DND-41 (cell line): ENCODE measurements at regions not wholly inside any gene's neighbourhood (a gene's known extent, or its start where the extent isn't known, plus 50 kb on each side); places are given as distances from the start of the nearest gene placed in this dataset.

Source experiments
- ATAC-seq: fragments of 200-7000 bp; cut with Tn5 transposase; 3 replicates; pipeline ENCODE4 v1.9.1; 2021; ENCODE audit warnings: low read depth; ENCODE audit not compliant: insufficient read depth
- DNase-seq: peaks from one replicate; pipeline ENCODE4 v3.0.0-alpha.2; 2020
- H2AFZ ChIP-seq: 2 replicates; pipeline ENCODE4 v1.6.0; 2012; ENCODE audit warnings: low read depth, low read length
- H3K27ac ChIP-seq: 2 replicates; pipeline ENCODE4 v1.5.1; 2012; ENCODE audit warnings: low read length, inconsistent platforms
- H3K27me3 ChIP-seq: fragments of 200-600 bp; sonication (generic); 2 replicates; pipeline ENCODE4 v1.6.0; 2012; ENCODE audit warnings: low read length, mild to moderate bottlenecking, inconsistent platforms; ENCODE audit not compliant: insufficient read depth, poor library complexity
- H3K36me3 ChIP-seq: 2 replicates; pipeline ENCODE4 v1.5.1; 2012; ENCODE audit warnings: low read length, inconsistent platforms; ENCODE audit not compliant: insufficient read depth
- H3K4me1 ChIP-seq: 2 replicates; pipeline ENCODE4 v1.5.1; 2012; ENCODE audit warnings: mild to moderate bottlenecking, low read length; ENCODE audit not compliant: insufficient read depth
- H3K4me2 ChIP-seq: 2 replicates; pipeline ENCODE4 v1.6.0; 2012; ENCODE audit warnings: mild to moderate bottlenecking, moderate library complexity, low read length, inconsistent platforms; ENCODE audit not compliant: insufficient read depth
- H3K4me3 ChIP-seq, 2 experiments: fragments of 200-600 bp in 1 of 2; shearing (Covaris generic) in 1 of 2; 2 replicates each; pipeline ENCODE4 v1.5.1; 2012 to 2016; ENCODE audit warnings: inconsistent platforms in 2 of 2, low read length in 2 of 2, mild to moderate bottlenecking in 2 of 2, low read depth in 1 of 2, moderate library complexity in 1 of 2
- H3K79me2 ChIP-seq: 2 replicates; pipeline ENCODE4 v1.6.0; 2012; ENCODE audit warnings: low read length, inconsistent platforms; ENCODE audit not compliant: insufficient read depth
- H3K9ac ChIP-seq: 2 replicates; pipeline ENCODE4 v1.6.0; 2012; ENCODE audit warnings: low read depth, mild to moderate bottlenecking, inconsistent platforms, low read length, moderate library complexity
- H3K9me3 ChIP-seq: 2 replicates; pipeline ENCODE4 v1.5.1; 2012; ENCODE audit warnings: low read length, moderate library complexity, mild to moderate bottlenecking, inconsistent platforms; ENCODE audit not compliant: insufficient read depth, severe bottlenecking
- H4K20me1 ChIP-seq: 2 replicates; pipeline ENCODE4 v1.6.0; 2012; ENCODE audit warnings: low read length; ENCODE audit not compliant: insufficient read depth
- CTCF ChIP-seq: IDR thresholded peaks from 2 replicates; pipeline ENCODE4 v1.5.1; 2012; ENCODE audit warnings: borderline replicate concordance, low read length, moderate library complexity, mild to moderate bottlenecking; ENCODE audit not compliant: poor library complexity, severe bottlenecking; ENCODE audit errors: extremely low read depth
- EZH2 ChIP-seq: IDR thresholded peaks from 3 replicates; pipeline ENCODE4 v1.6.1; 2012; ENCODE audit warnings: borderline replicate concordance, low read depth, mild to moderate bottlenecking, moderate library complexity, low read length, inconsistent platforms; ENCODE audit not compliant: severe bottlenecking

DNA sequence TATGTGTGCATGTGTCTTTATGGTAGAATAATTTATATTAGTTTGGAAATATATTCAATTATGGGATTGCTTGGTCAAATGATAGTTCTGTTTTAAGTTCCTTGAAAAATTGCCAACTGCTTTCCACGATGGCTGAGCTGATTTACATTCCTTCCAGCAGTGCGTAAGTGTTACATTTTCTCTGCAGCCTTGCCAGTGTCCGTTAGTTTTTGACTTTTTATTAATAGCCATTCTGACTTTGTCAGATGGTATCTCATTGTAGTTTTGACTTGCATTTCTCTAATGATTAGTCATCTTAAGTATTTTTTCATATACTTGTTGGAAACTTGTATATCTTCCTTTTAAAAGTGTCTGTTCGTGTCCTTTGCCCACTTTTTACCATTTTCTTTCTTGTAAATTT lies 434.2 kb upstream of the POT1 start:
- H3K4me1 ChIP-seq: no peaks in the 10 kb centered on the region
- no peaks in the 10 kb centered on the region for H3K9me3 ChIP-seq
- TF ChIP-seq CTCF (no peak), EZH2 (no peak)
- no peak overlapping the region for H2AFZ ChIP-seq
- no peak overlapping the region for H3K4me3 ChIP-seq
- H3K4me2 ChIP-seq: no peak overlapping the region
- ATAC-seq (no peak), DNase-seq (no peak)
- H3K27me3 ChIP-seq: no peaks in the 10 kb centered on the region
- no peak overlapping the region for H3K27ac ChIP-seq
- H3K9ac ChIP-seq: no peak overlapping the region
- H4K20me1 ChIP-seq: no peaks in the 10 kb centered on the region
- no peaks in the 10 kb centered on the region for H3K36me3 ChIP-seq
- no peaks in the 10 kb centered on the region for H3K79me2 ChIP-seq

- Histone ChIP-seq H3K9me3 (no peaks in the 10 kb centered on the region), H3K9ac (no peak overlapping the region), H3K27ac (no peak overlapping the region), H3K27me3 (no peaks in the 10 kb centered on the region), H2AFZ (no peak overlapping the region), H3K79me2 (no peaks in the 10 kb centered on the region), H4K20me1 (no peaks in the 10 kb centered on the region), H3K4me2 (no peak overlapping the region), H3K4me3 (no peak overlapping the region), H3K36me3 (no peaks in the 10 kb centered on the region), H3K4me1 (no peaks in the 10 kb centered on the region)
- TF ChIP-seq EZH2: no peak
- no peak for TF ChIP-seq CTCF
- DNase-seq: no peak
- ATAC-seq: no peak
Observed at GRCh38 chr7:125358551-125359167, 429.0 kb upstream of the POT1 start.

GRCh38 chr7:125357676-125358455 lies 428.2 kb upstream of the POT1 start:
- TF ChIP-seq EZH2: no peak
- TF ChIP-seq CTCF: no peak
- H3K4me2 ChIP-seq: no peak overlapping the region
- no peaks in the 10 kb centered on the region for H3K27me3 ChIP-seq
- H3K4me1 ChIP-seq: no peaks in the 10 kb centered on the region
- no peak overlapping the region for H3K9ac ChIP-seq
- no peaks in the 10 kb centered on the region for H3K9me3 ChIP-seq
- no peak overlapping the region for H2AFZ ChIP-seq
- no peak overlapping the region for H3K27ac ChIP-seq
- H4K20me1 ChIP-seq: no peaks in the 10 kb centered on the region
- DNase-seq (no peak), ATAC-seq (no peak)
- H3K4me3 ChIP-seq: no peak overlapping the region
- no peaks in the 10 kb centered on the region for H3K36me3 ChIP-seq
- no peaks in the 10 kb centered on the region for H3K79me2 ChIP-seq
